ENCODE measurements at regions not wholly inside any gene's neighbourhood (a gene's known extent, or its start where the extent isn't known, plus 50 kb on each side); places are given as distances from the start of the nearest gene placed in this dataset.
"Not testable (repeated sequence)": the region's sequence is repeated elsewhere in the genome, so short reads cannot be mapped to it uniquely, and the experiment has no call there.

DNA sequence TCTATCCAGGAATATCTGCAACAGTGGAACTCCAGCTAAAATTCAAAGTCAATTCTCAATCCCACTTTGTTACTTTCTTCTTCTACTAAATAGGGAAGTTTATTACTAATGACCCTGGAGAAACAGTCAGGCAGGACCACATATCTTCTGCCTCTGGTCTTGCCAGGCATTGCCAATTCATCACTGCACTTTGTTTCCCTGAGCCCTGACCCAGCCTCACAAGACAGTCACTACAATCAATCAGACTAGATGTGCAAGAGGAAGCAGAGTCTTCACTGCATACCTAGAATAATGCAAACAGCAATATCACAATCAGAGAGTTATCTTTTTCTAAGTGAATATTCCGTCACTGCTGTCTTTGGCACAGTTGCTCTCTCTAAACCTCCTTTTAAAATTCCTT lies 74.9 kb upstream of the GAS1 start:
- no peak overlapping the region for H3K4me3 ChIP-seq
- no peak overlapping the region for H3K4me2 ChIP-seq
- no TSS peak for BruUV-seq (replicated peaks)
- DNase-seq = no peak
- H3F3A ChIP-seq (ENCODE audit: insufficient read depth, low read depth) = no peaks in the 10 kb centered on the region
- intact Hi-C loops (cut with micrococcal nuclease; ENCODE audit: unreplicated experiment) = no loop called here
- H3K36me3 ChIP-seq (ENCODE audit: low read depth) = no peaks in the 10 kb centered on the region
- H4K20me1 ChIP-seq (ENCODE audit: insufficient read depth) = no peaks in the 10 kb centered on the region
- CTCF ChIA-PET = no interaction called here
- no peaks in the 10 kb centered on the region for H3K79me2 ChIP-seq (ENCODE audit: low read depth)
- no peaks in the 10 kb centered on the region for H3K9me3 ChIP-seq (ENCODE audit: insufficient read depth, low read depth)
- no peak overlapping the region for H3K27ac ChIP-seq
- POLR2A ChIA-PET (ENCODE audit: unreplicated experiment) = no interaction called here
- peaks cover 3% of the 10 kb centered on the region; the same call in 1 of the 2 replicates for H3K9me2 ChIP-seq (ENCODE audit: insufficient read depth)
- H3K4me1 ChIP-seq (replicated peaks; ENCODE audit: insufficient read depth) = no peaks in the 10 kb centered on the region
- no peak overlapping the region for H2AFZ ChIP-seq
- H3K27me3 ChIP-seq (ENCODE audit: insufficient read depth, low read depth) = no peaks in the 10 kb centered on the region
- TF ChIP-seq EZH2 (IDR thresholded peaks at IDR 0.05; ENCODE audit: low read depth) = no peak
- TF ChIP-seq, protein P1, sequence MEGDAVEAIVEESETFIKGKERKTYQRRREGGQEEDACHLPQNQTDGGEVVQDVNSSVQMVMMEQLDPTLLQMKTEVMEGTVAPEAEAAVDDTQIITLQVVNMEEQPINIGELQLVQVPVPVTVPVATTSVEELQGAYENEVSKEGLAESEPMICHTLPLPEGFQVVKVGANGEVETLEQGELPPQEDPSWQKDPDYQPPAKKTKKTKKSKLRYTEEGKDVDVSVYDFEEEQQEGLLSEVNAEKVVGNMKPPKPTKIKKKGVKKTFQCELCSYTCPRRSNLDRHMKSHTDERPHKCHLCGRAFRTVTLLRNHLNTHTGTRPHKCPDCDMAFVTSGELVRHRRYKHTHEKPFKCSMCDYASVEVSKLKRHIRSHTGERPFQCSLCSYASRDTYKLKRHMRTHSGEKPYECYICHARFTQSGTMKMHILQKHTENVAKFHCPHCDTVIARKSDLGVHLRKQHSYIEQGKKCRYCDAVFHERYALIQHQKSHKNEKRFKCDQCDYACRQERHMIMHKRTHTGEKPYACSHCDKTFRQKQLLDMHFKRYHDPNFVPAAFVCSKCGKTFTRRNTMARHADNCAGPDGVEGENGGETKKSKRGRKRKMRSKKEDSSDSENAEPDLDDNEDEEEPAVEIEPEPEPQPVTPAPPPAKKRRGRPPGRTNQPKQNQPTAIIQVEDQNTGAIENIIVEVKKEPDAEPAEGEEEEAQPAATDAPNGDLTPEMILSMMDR (conservative IDR thresholded peaks at IDR 0.05) = no peak

DNA sequence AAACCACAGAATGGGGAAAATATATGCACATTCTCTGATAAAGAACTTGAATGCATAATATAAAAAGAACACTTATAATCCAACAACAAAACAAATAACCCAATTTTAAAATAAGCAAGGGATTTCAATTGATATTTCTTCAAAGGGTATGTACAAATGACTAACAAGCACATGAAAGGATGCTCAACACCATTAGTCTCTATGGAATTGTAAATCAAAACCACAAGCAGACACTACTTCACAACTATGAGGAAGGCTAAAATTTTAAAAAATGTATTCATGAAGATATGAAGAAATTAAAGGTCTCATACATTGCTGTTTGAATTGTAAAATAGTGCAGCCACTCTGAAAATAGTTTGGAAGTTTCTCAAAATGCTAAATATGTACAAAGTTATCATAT lies 78.9 kb upstream of the GAS1 start:
- H3K9me3 ChIP-seq (ENCODE audit: insufficient read depth, low read depth) = no peaks in the 10 kb centered on the region
- no TSS peak for BruUV-seq (replicated peaks)
- H3K27ac ChIP-seq = no peak overlapping the region
- no peaks in the 10 kb centered on the region for H3F3A ChIP-seq (ENCODE audit: insufficient read depth, low read depth)
- no peak overlapping the region for H2AFZ ChIP-seq
- POLR2A ChIA-PET (ENCODE audit: unreplicated experiment) = no interaction called here
- no peak overlapping the region for H3K4me2 ChIP-seq
- H3K4me1 ChIP-seq (replicated peaks; ENCODE audit: insufficient read depth) = no peaks in the 10 kb centered on the region
- no peaks in the 10 kb centered on the region for H3K27me3 ChIP-seq (ENCODE audit: insufficient read depth, low read depth)
- H3K79me2 ChIP-seq (ENCODE audit: low read depth) = no peaks in the 10 kb centered on the region
- TF ChIP-seq, protein P1 (conservative IDR thresholded peaks at IDR 0.05) = no peak
- no peak for TF ChIP-seq EZH2 (IDR thresholded peaks at IDR 0.05; ENCODE audit: low read depth)
- no peak overlapping the region for H3K4me3 ChIP-seq
- no peaks in the 10 kb centered on the region for H3K36me3 ChIP-seq (ENCODE audit: low read depth)
- no peaks in the 10 kb centered on the region for H4K20me1 ChIP-seq (ENCODE audit: insufficient read depth)
- CTCF ChIA-PET = no interaction called here
- no peak for DNase-seq
- intact Hi-C loops (cut with micrococcal nuclease; ENCODE audit: unreplicated experiment) = no loop called here
- no peaks in the 10 kb centered on the region for H3K9me2 ChIP-seq (ENCODE audit: insufficient read depth)

DNA sequence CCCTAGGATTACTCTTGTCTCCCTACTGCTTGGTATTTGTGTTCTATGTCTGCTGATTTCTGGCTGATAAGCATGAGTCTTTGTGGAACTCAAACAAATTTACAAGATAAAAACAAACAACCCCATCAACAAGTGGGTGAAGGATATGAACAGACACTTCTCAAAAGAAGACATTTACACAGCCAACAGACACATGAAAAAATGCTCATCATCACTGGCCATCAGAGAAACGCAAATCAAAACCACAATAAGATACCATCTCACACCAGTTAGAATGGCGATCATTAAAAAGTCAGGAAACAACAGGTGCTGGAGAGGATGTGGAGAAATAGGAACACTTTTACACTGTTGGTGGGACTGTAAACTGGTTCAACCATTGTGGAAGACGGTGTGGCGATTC lies 81.5 kb upstream of the GAS1 start:
- POLR2A ChIA-PET (ENCODE audit: unreplicated experiment); intact Hi-C loops (cut with micrococcal nuclease; ENCODE audit: unreplicated experiment); DNase-seq; H3K9me2 ChIP-seq (ENCODE audit: insufficient read depth); H3K79me2 ChIP-seq (ENCODE audit: low read depth); H3K36me3 ChIP-seq (ENCODE audit: low read depth); CTCF ChIA-PET; H3F3A ChIP-seq (ENCODE audit: insufficient read depth, low read depth); H3K4me3 ChIP-seq; H3K4me2 ChIP-seq; H3K9me3 ChIP-seq (ENCODE audit: insufficient read depth, low read depth); BruUV-seq (replicated peaks); H2AFZ ChIP-seq; H4K20me1 ChIP-seq (ENCODE audit: insufficient read depth); H3K27me3 ChIP-seq (ENCODE audit: insufficient read depth, low read depth); H3K4me1 ChIP-seq (replicated peaks; ENCODE audit: insufficient read depth); H3K27ac ChIP-seq: not testable (repeated sequence)

DNA sequence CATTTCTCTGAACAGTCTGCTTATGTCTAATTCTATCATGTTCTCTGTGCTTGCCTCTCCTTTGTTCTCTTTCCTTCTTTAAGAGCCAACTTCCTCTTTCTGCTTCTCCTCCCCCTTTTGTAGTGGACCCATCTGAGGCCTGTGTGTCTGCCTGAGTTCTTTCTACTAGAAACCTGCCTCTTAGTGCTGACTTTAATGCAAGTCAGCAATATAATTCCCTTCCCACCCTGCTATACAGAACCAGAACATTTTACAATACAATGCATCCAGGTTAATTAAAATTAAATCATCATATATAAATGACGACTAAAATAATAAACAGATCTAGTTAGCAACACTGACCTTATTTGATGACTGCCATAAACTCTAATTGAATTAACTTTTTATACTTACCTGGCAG lies 82.6 kb upstream of the GAS1 start:
- Histone ChIP-seq H4K20me1 (ENCODE audit: insufficient read depth) (no peaks in the 10 kb centered on the region), H3K4me2 (no peak overlapping the region), H3K79me2 (ENCODE audit: low read depth) (no peaks in the 10 kb centered on the region), H3F3A (ENCODE audit: insufficient read depth, low read depth) (no peaks in the 10 kb centered on the region), H2AFZ (no peak overlapping the region), H3K4me3 (no peak overlapping the region), H3K27ac (no peak overlapping the region), H3K4me1 (replicated peaks; ENCODE audit: insufficient read depth) (no peaks in the 10 kb centered on the region), H3K27me3 (ENCODE audit: insufficient read depth, low read depth) (no peaks in the 10 kb centered on the region), H3K9me2 (ENCODE audit: insufficient read depth) (no peaks in the 10 kb centered on the region), H3K9me3 (ENCODE audit: insufficient read depth, low read depth) (no peaks in the 10 kb centered on the region), H3K36me3 (ENCODE audit: low read depth) (no peaks in the 10 kb centered on the region)
- TF ChIP-seq, protein P1 (conservative IDR thresholded peaks at IDR 0.05) = no peak
- no peak for TF ChIP-seq EZH2 (IDR thresholded peaks at IDR 0.05; ENCODE audit: low read depth)
- no TSS peak for BruUV-seq (replicated peaks)
- intact Hi-C loops (cut with micrococcal nuclease; ENCODE audit: unreplicated experiment) = no loop called here
- POLR2A ChIA-PET (ENCODE audit: unreplicated experiment) = no interaction called here
- CTCF ChIA-PET = no interaction called here
- no peak for DNase-seq
